ENCODE measurements at regions not wholly inside any gene's neighbourhood (a gene's known extent, or its start where the extent isn't known, plus 50 kb on each side); places are given as distances from the start of the nearest gene placed in this dataset.

DNA sequence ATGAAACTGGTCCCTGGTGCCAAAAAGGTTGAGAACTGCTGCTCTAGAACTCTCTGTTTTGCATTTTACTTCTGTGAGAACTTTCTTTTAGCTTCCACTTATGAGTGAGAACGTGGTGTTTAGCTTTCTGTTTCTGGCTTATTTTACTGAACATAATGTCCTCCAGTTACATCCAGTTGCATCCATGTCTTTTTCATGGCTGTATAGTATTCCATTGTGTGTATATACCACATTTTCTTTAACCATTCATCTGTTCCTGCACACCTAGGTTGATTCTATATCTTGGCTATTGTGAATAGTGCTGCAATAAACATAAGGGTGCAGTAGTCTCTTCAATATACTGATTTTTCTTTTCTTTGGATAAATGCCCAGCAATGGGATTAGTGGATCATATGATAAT is 165.7 kb downstream of the NPR3 start:
- TF ChIP-seq, protein P1, sequence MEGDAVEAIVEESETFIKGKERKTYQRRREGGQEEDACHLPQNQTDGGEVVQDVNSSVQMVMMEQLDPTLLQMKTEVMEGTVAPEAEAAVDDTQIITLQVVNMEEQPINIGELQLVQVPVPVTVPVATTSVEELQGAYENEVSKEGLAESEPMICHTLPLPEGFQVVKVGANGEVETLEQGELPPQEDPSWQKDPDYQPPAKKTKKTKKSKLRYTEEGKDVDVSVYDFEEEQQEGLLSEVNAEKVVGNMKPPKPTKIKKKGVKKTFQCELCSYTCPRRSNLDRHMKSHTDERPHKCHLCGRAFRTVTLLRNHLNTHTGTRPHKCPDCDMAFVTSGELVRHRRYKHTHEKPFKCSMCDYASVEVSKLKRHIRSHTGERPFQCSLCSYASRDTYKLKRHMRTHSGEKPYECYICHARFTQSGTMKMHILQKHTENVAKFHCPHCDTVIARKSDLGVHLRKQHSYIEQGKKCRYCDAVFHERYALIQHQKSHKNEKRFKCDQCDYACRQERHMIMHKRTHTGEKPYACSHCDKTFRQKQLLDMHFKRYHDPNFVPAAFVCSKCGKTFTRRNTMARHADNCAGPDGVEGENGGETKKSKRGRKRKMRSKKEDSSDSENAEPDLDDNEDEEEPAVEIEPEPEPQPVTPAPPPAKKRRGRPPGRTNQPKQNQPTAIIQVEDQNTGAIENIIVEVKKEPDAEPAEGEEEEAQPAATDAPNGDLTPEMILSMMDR (IDR thresholded peaks at IDR 0.05), result no peak
- TF ChIP-seq POLR2A (IDR thresholded peaks at IDR 0.05), result no peak
- no peak for TF ChIP-seq POLR2AphosphoS5 (IDR thresholded peaks at IDR 0.05)
- no peak for TF ChIP-seq EP300 (IDR thresholded peaks at IDR 0.05)

All from suprapubic skin (tissue), 4 donors.